ENCODE measurements at regions not wholly inside any gene's neighbourhood (a gene's known extent, or its start where the extent isn't known, plus 50 kb on each side); places are given as distances from the start of the nearest gene placed in this dataset.

- no peaks in the 10 kb centered on the region for H3K36me3 ChIP-seq (ENCODE audit: control insufficient read depth in 2 of 2, insufficient read depth in 2 of 2, low read length in 1 of 2)
- ChIA-PET SMC1A (ENCODE audit: uncharacterized antibody, unreplicated experiment) (interaction anchor here (1.2 kb wide), 1 partner anchor 10 kb away, joined by 3 read pairs; no protein-coding TSS in a partner anchor), RAD21 (ENCODE audit: unreplicated experiment) (no interaction called here), CTCF (no interaction called here), POLR2A (no interaction called here)
- no peak overlapping the region for H3K9ac ChIP-seq (ENCODE audit: control insufficient read depth, insufficient read depth, low read length)
- DNase-seq (ENCODE audit: low read depth, low spot score) = no peak
- FAIRE-seq = no peak
- 35% methylated on average over 2 of the region's 2 CpGs for WGBS (ENCODE audit: insufficient coverage, insufficient replicate concordance, low lambda C conversion rate, missing lambda C conversion rate)
- no peak overlapping the region for H3K27ac ChIP-seq (ENCODE audit: control insufficient read depth, insufficient read depth)
- H3K79me2 ChIP-seq (ENCODE audit: control insufficient read depth, insufficient read depth, low read length) = no peaks in the 10 kb centered on the region
- H3K27me3 ChIP-seq (replicated peaks in 1 of 2; ENCODE audit: control insufficient read depth in 2 of 2, insufficient read depth in 2 of 2, low read length in 1 of 2) = no peaks in the 10 kb centered on the region
- intact Hi-C loops (cut with micrococcal nuclease; ENCODE audit: unreplicated experiment) = no loop called here
- no peaks in the 10 kb centered on the region for H3K9me3 ChIP-seq (replicated peaks; ENCODE audit: control insufficient read depth, insufficient read depth, low read length)
- H4K20me1 ChIP-seq (ENCODE audit: control insufficient read depth, insufficient read depth) = no peaks in the 10 kb centered on the region
- no peak for ATAC-seq
- no peak overlapping the region for H3K4me3 ChIP-seq
- no TSS peak for BruUV-seq (replicated peaks)
- in situ Hi-C loops (cut with MboI) = no loop called here
- no peak overlapping the region for H3K4me2 ChIP-seq (ENCODE audit: control insufficient read depth, insufficient read depth)
- H2AFZ ChIP-seq (ENCODE audit: control insufficient read depth, low read depth, low read length) = no peak overlapping the region
- H3K4me1 ChIP-seq (ENCODE audit: control insufficient read depth, insufficient read depth, low read length) = no peaks in the 10 kb centered on the region
- TF ChIP-seq ELK1 (IDR thresholded peaks at IDR 0.05; ENCODE audit: low read depth, low read length) = no peak
- no peak for TF ChIP-seq HDAC6 (IDR thresholded peaks at IDR 0.05; ENCODE audit: unreplicated experiment)
- TF ChIP-seq SMC3 (IDR thresholded peaks at IDR 0.05; ENCODE audit: borderline replicate concordance, low read length) = no peak
- no peak for TF ChIP-seq CBX5 (IDR thresholded peaks at IDR 0.05; ENCODE audit: low read depth)
- no peak for TF ChIP-seq SUZ12 (IDR thresholded peaks at IDR 0.05; ENCODE audit: unreplicated experiment)
- TF ChIP-seq CEBPZ (IDR thresholded peaks at IDR 0.05; ENCODE audit: low read depth, low read length) = no peak
- no peak for TF ChIP-seq ASH2L (IDR thresholded peaks at IDR 0.05; ENCODE audit: borderline replicate concordance, low read depth)
- TF ChIP-seq MYB (IDR thresholded peaks at IDR 0.05; ENCODE audit: borderline replicate concordance, low read depth, low read length) = no peak
Observed at GRCh38 chr3:21094686-21095085, 656.3 kb downstream of the ZNF385D start.
